ENCODE measurements at regions not wholly inside any gene's neighbourhood (a gene's known extent, or its start where the extent isn't known, plus 50 kb on each side); places are given as distances from the start of the nearest gene placed in this dataset.

DNA sequence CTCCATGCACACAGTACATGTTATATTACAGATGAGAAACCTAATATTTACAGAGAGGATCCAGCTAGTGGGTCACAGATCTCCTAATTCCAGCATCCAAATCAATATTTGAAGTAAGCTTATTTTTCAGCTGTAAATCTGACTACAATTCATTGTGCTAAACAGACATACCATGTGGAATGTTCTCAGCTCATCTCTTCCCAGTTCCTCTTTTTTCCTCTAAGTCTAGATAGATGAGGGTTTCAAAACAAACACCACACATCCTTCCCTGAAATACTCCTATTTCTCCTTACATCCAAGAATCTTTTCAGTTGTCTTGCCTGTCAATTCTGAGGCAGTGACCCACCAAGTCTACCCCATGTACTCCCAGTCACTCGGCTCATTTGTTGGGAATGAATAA lies 200.7 kb upstream of the PIK3C3 start:
- TF ChIP-seq, protein P1, sequence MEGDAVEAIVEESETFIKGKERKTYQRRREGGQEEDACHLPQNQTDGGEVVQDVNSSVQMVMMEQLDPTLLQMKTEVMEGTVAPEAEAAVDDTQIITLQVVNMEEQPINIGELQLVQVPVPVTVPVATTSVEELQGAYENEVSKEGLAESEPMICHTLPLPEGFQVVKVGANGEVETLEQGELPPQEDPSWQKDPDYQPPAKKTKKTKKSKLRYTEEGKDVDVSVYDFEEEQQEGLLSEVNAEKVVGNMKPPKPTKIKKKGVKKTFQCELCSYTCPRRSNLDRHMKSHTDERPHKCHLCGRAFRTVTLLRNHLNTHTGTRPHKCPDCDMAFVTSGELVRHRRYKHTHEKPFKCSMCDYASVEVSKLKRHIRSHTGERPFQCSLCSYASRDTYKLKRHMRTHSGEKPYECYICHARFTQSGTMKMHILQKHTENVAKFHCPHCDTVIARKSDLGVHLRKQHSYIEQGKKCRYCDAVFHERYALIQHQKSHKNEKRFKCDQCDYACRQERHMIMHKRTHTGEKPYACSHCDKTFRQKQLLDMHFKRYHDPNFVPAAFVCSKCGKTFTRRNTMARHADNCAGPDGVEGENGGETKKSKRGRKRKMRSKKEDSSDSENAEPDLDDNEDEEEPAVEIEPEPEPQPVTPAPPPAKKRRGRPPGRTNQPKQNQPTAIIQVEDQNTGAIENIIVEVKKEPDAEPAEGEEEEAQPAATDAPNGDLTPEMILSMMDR (IDR thresholded peaks at IDR 0.05): no peak
- TF ChIP-seq POLR2AphosphoS5 (IDR thresholded peaks at IDR 0.05): no peak
- no peak for TF ChIP-seq EP300 (IDR thresholded peaks at IDR 0.05)
- TF ChIP-seq POLR2A (IDR thresholded peaks at IDR 0.05): no peak
